Right lobe of liver (tissue), 6 donors: ENCODE measurements at regions not wholly inside any gene's neighbourhood (a gene's known extent, or its start where the extent isn't known, plus 50 kb on each side); places are given as distances from the start of the nearest gene placed in this dataset.

Experiments
- ATAC-seq, 4 donors: fragments of 200-7000 bp; cut with Tn5 transposase; one replicate each; pipeline ENCODE4 v1.9.1; 2020; ENCODE audit warnings: mild to moderate bottlenecking in 4 of 4, moderate library complexity in 4 of 4
- DNase-seq, 3 donors: peaks; one replicate each; pipeline ENCODE4 v3.0.0-alpha.2; 2020
- H3K27ac ChIP-seq, 3 donors: fragments of 200-600 bp; one replicate each; pipeline ENCODE4 v1.8.0; 2022
- H3K27me3 ChIP-seq, 2 donors: fragments of 200-600 bp; one replicate each; pipeline ENCODE4 v1.8.0; 2022
- H3K36me3 ChIP-seq, 4 donors: fragments of 200-600 bp; sonication (generic) in 1 of 4; one replicate each; pipeline versions ENCODE4 v1.5.1 to v1.8.0; 2017 to 2022; ENCODE audit warnings: control low read depth in 1 of 4
- H3K4me1 ChIP-seq, 4 donors: fragments of 200-600 bp; sonication (generic) in 1 of 4; one replicate each; pipeline versions ENCODE4 v1.5.1 to v1.8.0; 2017 to 2022; ENCODE audit warnings: control low read depth in 1 of 4
- H3K4me3 ChIP-seq, 3 donors: fragments of 200-600 bp; one replicate each; pipeline ENCODE4 v1.8.0; 2022
- H3K9me3 ChIP-seq, 4 donors: fragments of 200-600 bp; sonication (generic) in 1 of 4; one replicate each; pipeline versions ENCODE4 v1.5.1 to v1.8.0; 2017 to 2022; ENCODE audit warnings: control low read depth in 1 of 4
- POLR2A ChIP-seq: fragments of 450-650 bp; IDR thresholded peaks from one replicate; pipeline ENCODE4 v1.6.1; 2017; ENCODE audit warnings: antibody characterized with exemption, mild to moderate bottlenecking
- WGBS: methylation state at CpG from one replicate; pipeline ENCODE4 v1.1.6; 2018; ENCODE audit warnings: low coverage, low lambda C conversion rate; ENCODE audit not compliant: insufficient coverage; ENCODE audit errors: missing lambda C conversion rate; 5-methylcytosine and 5-hydroxymethylcytosine counted together
- intact Hi-C, 2 donors: fragments of 100-400 bp; cut with DNase I; formaldehyde crosslinking; loops; one replicate each; pipeline versions ENCODE4 v1.11.2 to v1.14.1; 2022
- TF ChIP-seq, protein P1 (sequence below), 4 donors: fragments of 200-600 bp in 3 of 4; fragments of 450-650 bp in 1 of 4; IDR thresholded peaks; one replicate each; pipeline versions ENCODE4 v1.5.1 to v1.8.0; 2016 to 2022; ENCODE audit warnings: antibody characterized with exemption in 4 of 4, mild to moderate bottlenecking in 2 of 4
- donor health status: DM: no; HTN: yes; CAD: no.
- donor health status: DM: no; HTN: no; CAD: no.
- donor health status: DM: no; HTN: no; CAD: no.
- donor health status: DM: no; HTN: yes; CAD: no.
- donor health status: DM: no; HTN: yes; CAD: no.

DNA sequence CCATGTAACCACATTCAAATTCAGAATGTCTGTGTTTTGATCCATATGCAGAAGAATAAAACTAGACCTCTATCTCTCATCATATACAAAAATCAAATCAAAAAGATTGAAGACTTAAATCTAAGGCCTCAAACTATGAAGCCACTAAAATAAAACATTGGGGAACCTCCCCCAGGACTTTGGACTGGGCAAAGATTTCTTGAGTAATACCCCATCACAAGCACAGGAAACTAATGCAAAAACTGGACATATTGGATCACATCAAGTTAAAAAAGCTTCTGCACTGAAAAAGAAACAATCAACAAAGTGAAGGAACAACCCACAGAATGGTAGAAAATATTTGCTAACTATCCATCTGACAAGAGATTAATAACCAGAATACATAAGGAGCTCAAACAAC lies 266.8 kb downstream of the EPM2A start:
- ATAC-seq = peak in 1 of 4 donors; percentile 42
- no peak overlapping the region for H3K4me3 ChIP-seq
- H3K27ac ChIP-seq = no peak overlapping the region
- H3K27me3 ChIP-seq = no peaks in the 10 kb centered on the region
- H3K4me1 ChIP-seq = no peaks in the 10 kb centered on the region
- DNase-seq = no peak
- intact Hi-C loops = no loop called here
- TF ChIP-seq POLR2A = no peak
- TF ChIP-seq, protein P1, sequence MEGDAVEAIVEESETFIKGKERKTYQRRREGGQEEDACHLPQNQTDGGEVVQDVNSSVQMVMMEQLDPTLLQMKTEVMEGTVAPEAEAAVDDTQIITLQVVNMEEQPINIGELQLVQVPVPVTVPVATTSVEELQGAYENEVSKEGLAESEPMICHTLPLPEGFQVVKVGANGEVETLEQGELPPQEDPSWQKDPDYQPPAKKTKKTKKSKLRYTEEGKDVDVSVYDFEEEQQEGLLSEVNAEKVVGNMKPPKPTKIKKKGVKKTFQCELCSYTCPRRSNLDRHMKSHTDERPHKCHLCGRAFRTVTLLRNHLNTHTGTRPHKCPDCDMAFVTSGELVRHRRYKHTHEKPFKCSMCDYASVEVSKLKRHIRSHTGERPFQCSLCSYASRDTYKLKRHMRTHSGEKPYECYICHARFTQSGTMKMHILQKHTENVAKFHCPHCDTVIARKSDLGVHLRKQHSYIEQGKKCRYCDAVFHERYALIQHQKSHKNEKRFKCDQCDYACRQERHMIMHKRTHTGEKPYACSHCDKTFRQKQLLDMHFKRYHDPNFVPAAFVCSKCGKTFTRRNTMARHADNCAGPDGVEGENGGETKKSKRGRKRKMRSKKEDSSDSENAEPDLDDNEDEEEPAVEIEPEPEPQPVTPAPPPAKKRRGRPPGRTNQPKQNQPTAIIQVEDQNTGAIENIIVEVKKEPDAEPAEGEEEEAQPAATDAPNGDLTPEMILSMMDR (IDR thresholded peaks at IDR 0.05) = no peak
- H3K36me3 ChIP-seq = no peaks in the 10 kb centered on the region
- no peaks in the 10 kb centered on the region for H3K9me3 ChIP-seq

GRCh38 chr6:145469021-145469420 lies 266.3 kb downstream of the EPM2A start:
- H3K4me3 ChIP-seq = no peak overlapping the region
- no peak overlapping the region for H3K27ac ChIP-seq
- no peaks in the 10 kb centered on the region for H3K27me3 ChIP-seq
- DNase-seq (no peak), ATAC-seq (no peak)
- no peaks in the 10 kb centered on the region for H3K9me3 ChIP-seq
- no peak for TF ChIP-seq POLR2A
- TF ChIP-seq, protein P1 (IDR thresholded peaks at IDR 0.05) = no peak
- intact Hi-C loops = no loop called here
- H3K4me1 ChIP-seq = no peaks in the 10 kb centered on the region
- H3K36me3 ChIP-seq = no peaks in the 10 kb centered on the region

- Histone ChIP-seq H3K4me3 (no peak overlapping the region), H3K9me3 (peaks cover 0 to 4% (median 0%) of the 10 kb centered on the region in 4 donors), H3K27ac (no peak overlapping the region), H3K36me3 (no peaks in the 10 kb centered on the region), H3K4me1 (no peaks in the 10 kb centered on the region), H3K27me3 (no peaks in the 10 kb centered on the region)
- intact Hi-C loops = no loop called here
- TF ChIP-seq, protein P1 (IDR thresholded peaks at IDR 0.05) = no peak
- no peak for TF ChIP-seq POLR2A
- ATAC-seq (no peak), DNase-seq (no peak)
- whole genome bisulfite sequencing = 56% methylated on average over 1 of the region's 1 CpG
These were observed 259.4 kb downstream of the EPM2A start for GRCh38 chr6:145475794-145476396.

DNA sequence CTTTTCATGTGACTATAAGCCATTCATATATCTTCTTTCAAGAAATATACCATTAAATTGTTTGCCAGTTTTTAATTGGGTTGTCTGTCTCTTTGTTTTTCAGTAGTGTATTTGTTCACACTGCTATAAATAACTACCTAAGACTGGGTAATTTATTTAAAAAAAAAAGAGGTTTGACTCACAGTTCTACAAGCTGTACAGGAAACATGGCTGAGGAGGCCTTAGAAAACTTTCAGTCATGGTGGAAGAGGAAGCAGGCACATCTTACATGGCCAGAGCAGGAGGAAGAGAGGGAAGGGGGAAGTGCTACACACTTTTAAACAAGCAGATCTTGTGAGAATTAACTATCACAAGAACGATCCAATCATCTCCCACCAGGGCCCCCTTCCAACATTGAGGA lies 255.3 kb downstream of the EPM2A start:
- no peaks in the 10 kb centered on the region for H3K36me3 ChIP-seq
- no peak for TF ChIP-seq POLR2A
- TF ChIP-seq, protein P1 (IDR thresholded peaks at IDR 0.05) = no peak
- H3K9me3 ChIP-seq = peaks cover 0 to 4% (median 0%) of the 10 kb centered on the region in 4 donors
- H3K4me3 ChIP-seq = no peak overlapping the region
- DNase-seq = no peak
- H3K4me1 ChIP-seq = no peaks in the 10 kb centered on the region
- H3K27ac ChIP-seq = no peak overlapping the region
- intact Hi-C loops = no loop called here
- ATAC-seq = no peak
- H3K27me3 ChIP-seq = no peaks in the 10 kb centered on the region
- WGBS = 100% methylated on average over 1 of the region's 1 CpG
